Neural cell (in vitro differentiated cells): ENCODE measurements at regions not wholly inside any gene's neighbourhood (a gene's known extent, or its start where the extent isn't known, plus 50 kb on each side); places are given as distances from the start of the nearest gene placed in this dataset.

ENCODE experiments used
- EP300 ChIP-seq: fragments of 450-650 bp; conservative IDR thresholded peaks from 2 replicates; pipeline ENCODE4 v1.6.1; 2014; ENCODE audit warnings: antibody characterized with exemption, mild to moderate bottlenecking, moderate library complexity; ENCODE audit not compliant: poor library complexity, severe bottlenecking
- EZH2 ChIP-seq: fragments of 200-600, 300-800 bp; shearing (Covaris generic), sonication (generic); IDR thresholded peaks from 2 replicates; pipeline ENCODE4 v1.6.1; 2014; ENCODE audit warnings: antibody characterized with exemption, low read length, borderline replicate concordance, mild to moderate bottlenecking; ENCODE audit not compliant: insufficient read depth, poor library complexity, severe bottlenecking
- POLR2AphosphoS5 ChIP-seq: IDR thresholded peaks from 2 replicates; pipeline ENCODE4 v1.6.1; 2012
- SMC3 ChIP-seq: fragments of 450-650 bp; conservative IDR thresholded peaks from 2 replicates; pipeline ENCODE4 v1.6.1; 2014; ENCODE audit warnings: antibody characterized with exemption, mild to moderate bottlenecking, moderate library complexity; ENCODE audit not compliant: poor library complexity
- TAF1 ChIP-seq: IDR thresholded peaks from 2 replicates; pipeline ENCODE4 v1.6.1; 2012; ENCODE audit warnings: low read depth
- TF ChIP-seq, protein P1 (sequence below): fragments of 450-650 bp; IDR thresholded peaks from 2 replicates; pipeline ENCODE4 v1.5.1; 2014; ENCODE audit warnings: antibody characterized with exemption, mild to moderate bottlenecking, moderate library complexity; ENCODE audit not compliant: poor library complexity, severe bottlenecking
- TF ChIP-seq, protein P2 (sequence below): IDR thresholded peaks from 2 replicates; pipeline ENCODE4 v1.6.1; 2012; ENCODE audit warnings: borderline replicate concordance

DNA sequence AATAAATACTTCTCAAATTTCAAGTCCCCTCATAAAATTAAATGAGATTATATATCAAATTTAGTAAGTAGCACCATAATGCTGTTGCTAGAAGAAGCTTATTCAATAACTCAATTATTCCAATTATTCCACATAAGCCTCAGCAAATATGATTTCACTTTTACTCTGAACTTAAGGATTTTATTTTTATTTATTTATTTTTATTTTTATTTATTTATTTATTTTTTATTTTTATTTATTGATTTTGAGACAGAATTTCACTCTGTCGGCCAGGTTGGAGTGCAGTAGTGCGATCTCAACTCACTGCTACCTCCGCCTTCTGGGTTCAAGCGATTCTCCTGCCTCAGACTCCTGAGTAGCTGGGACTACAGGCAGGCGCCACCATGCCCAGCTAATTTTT is 1308.3 kb upstream of the CDH9 start:
- TF ChIP-seq EZH2 (no peak), TAF1 (no peak), EP300 (no peak), POLR2AphosphoS5 (no peak), SMC3 (no peak)
- TF ChIP-seq, protein P1, sequence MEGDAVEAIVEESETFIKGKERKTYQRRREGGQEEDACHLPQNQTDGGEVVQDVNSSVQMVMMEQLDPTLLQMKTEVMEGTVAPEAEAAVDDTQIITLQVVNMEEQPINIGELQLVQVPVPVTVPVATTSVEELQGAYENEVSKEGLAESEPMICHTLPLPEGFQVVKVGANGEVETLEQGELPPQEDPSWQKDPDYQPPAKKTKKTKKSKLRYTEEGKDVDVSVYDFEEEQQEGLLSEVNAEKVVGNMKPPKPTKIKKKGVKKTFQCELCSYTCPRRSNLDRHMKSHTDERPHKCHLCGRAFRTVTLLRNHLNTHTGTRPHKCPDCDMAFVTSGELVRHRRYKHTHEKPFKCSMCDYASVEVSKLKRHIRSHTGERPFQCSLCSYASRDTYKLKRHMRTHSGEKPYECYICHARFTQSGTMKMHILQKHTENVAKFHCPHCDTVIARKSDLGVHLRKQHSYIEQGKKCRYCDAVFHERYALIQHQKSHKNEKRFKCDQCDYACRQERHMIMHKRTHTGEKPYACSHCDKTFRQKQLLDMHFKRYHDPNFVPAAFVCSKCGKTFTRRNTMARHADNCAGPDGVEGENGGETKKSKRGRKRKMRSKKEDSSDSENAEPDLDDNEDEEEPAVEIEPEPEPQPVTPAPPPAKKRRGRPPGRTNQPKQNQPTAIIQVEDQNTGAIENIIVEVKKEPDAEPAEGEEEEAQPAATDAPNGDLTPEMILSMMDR = no peak
- TF ChIP-seq, protein P2, sequence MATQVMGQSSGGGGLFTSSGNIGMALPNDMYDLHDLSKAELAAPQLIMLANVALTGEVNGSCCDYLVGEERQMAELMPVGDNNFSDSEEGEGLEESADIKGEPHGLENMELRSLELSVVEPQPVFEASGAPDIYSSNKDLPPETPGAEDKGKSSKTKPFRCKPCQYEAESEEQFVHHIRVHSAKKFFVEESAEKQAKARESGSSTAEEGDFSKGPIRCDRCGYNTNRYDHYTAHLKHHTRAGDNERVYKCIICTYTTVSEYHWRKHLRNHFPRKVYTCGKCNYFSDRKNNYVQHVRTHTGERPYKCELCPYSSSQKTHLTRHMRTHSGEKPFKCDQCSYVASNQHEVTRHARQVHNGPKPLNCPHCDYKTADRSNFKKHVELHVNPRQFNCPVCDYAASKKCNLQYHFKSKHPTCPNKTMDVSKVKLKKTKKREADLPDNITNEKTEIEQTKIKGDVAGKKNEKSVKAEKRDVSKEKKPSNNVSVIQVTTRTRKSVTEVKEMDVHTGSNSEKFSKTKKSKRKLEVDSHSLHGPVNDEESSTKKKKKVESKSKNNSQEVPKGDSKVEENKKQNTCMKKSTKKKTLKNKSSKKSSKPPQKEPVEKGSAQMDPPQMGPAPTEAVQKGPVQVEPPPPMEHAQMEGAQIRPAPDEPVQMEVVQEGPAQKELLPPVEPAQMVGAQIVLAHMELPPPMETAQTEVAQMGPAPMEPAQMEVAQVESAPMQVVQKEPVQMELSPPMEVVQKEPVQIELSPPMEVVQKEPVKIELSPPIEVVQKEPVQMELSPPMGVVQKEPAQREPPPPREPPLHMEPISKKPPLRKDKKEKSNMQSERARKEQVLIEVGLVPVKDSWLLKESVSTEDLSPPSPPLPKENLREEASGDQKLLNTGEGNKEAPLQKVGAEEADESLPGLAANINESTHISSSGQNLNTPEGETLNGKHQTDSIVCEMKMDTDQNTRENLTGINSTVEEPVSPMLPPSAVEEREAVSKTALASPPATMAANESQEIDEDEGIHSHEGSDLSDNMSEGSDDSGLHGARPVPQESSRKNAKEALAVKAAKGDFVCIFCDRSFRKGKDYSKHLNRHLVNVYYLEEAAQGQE = no peak
